K562 (cell line): ENCODE measurements at regions not wholly inside any gene's neighbourhood (a gene's known extent, or its start where the extent isn't known, plus 50 kb on each side); places are given as distances from the start of the nearest gene placed in this dataset.

Source experiments
- ATAC-seq: fragments of 200-7000 bp; cut with Tn5 transposase; 3 replicates; pipeline ENCODE4 v1.9.1; 2020; ENCODE audit warnings: moderate library complexity
- BruUV-seq: library from RNA; stranded (reverse); fragments of 400-500 nt; replicated peaks from 2 replicates; lab custom pipeline; 2021; lab: Mats Ljungman, UMichigan
- CTCF ChIA-PET: fragments of 300-600 bp; formaldehyde crosslinking; extraction: SDS; loops from one replicate; lab custom pipeline; 2021; ENCODE audit warnings: low intra/inter-chr PET ratio; lab: Yijun Ruan, JAX
- POLR2A ChIA-PET: fragments of 300-600, 350-650 bp; sonication (Branson Sonifier 250); formaldehyde crosslinking; extraction: SDS; loops from one replicate; lab custom pipeline; 2021; ENCODE audit warnings: antibody characterized with exemption, inconsistent platforms; lab: Yijun Ruan, JAX
- DNase-seq, 4 experiments: peaks; one replicate each; pipeline versions ENCODE4 v3.0.0 to v3.0.0-alpha.2; 2011 to 2018; ENCODE audit warnings: low spot score in 3 of 4, mixed read lengths in 3 of 4; ENCODE audit errors: extremely low read depth in 1 of 4
- FAIRE-seq: peaks from 2 replicates; lab custom pipeline; 2011; peaks lifted over from hg19 to GRCh38; lab: Jason Lieb, UNC
- H2AFZ ChIP-seq: 2 replicates; pipeline ENCODE4 v1.6.0; 2011; ENCODE audit warnings: low read depth, low read length, control low read depth, inconsistent platforms
- H3K27ac ChIP-seq: fragments of 200-600 bp; 3 replicates; pipeline ENCODE4 v1.8.0; 2011; ENCODE audit warnings: low read depth, mild to moderate bottlenecking, control low read depth, inconsistent platforms, low read length, moderate library complexity, mixed read lengths; ENCODE audit errors: extremely low read depth
- H3K27me3 ChIP-seq, 2 experiments: fragments of 300-600 bp in 1 of 2; 2 replicates in 1 of 2; 3 replicates in 1 of 2; pipeline versions ENCODE4 v1.6.0 to v1.8.0; 2011; ENCODE audit warnings: inconsistent platforms in 2 of 2, low read length in 2 of 2, mild to moderate bottlenecking in 1 of 2, mixed read lengths in 1 of 2, moderate library complexity in 1 of 2; ENCODE audit not compliant: control insufficient read depth in 2 of 2, insufficient read depth in 2 of 2
- H3K36me3 ChIP-seq: fragments of 300-600 bp; 3 replicates; pipeline ENCODE4 v1.8.0; 2011; ENCODE audit warnings: mild to moderate bottlenecking, low read length, inconsistent platforms; ENCODE audit not compliant: control insufficient read depth, insufficient read depth
- H3K4me1 ChIP-seq, 2 experiments: fragments of 200-600 bp in 1 of 2; replicated peaks in 1 of 2; 2 replicates in 1 of 2; 3 replicates in 1 of 2; pipeline versions ENCODE4 v1.5.1 to v1.8.0; 2011; ENCODE audit warnings: inconsistent platforms in 2 of 2, low read length in 2 of 2, mild to moderate bottlenecking in 1 of 2, mixed read lengths in 1 of 2, moderate library complexity in 1 of 2; ENCODE audit not compliant: control insufficient read depth in 2 of 2, insufficient read depth in 2 of 2
- H3K4me2 ChIP-seq: 2 replicates; pipeline ENCODE4 v1.6.1; 2011; ENCODE audit warnings: low read length, control low read depth, inconsistent platforms, mixed read lengths; ENCODE audit not compliant: insufficient read depth
- H3K4me3 ChIP-seq: fragments of 200-600 bp; sonication (generic), shearing (Covaris generic); 2 replicates; pipeline ENCODE4 v1.5.1; 2016; ENCODE audit warnings: control low read depth, inconsistent platforms
- H3K79me2 ChIP-seq: fragments of 200-600 bp; 3 replicates; pipeline ENCODE4 v1.8.0; 2011; ENCODE audit warnings: low read length, inconsistent platforms; ENCODE audit not compliant: control insufficient read depth, insufficient read depth
- H3K9ac ChIP-seq, 2 experiments: 2 replicates each; pipeline versions ENCODE4 v1.6.0 to v1.6.1; 2011; ENCODE audit warnings: low read depth in 2 of 2, low read length in 2 of 2, control low read depth in 1 of 2, inconsistent platforms in 1 of 2, mild to moderate bottlenecking in 1 of 2, mixed read lengths in 1 of 2; ENCODE audit not compliant: insufficient read depth in 1 of 2
- H3K9me1 ChIP-seq: one replicate; pipeline ENCODE4 v1.6.0; 2011; ENCODE audit warnings: inconsistent platforms, mild to moderate bottlenecking, low read length, moderate library complexity; ENCODE audit not compliant: control insufficient read depth, insufficient read depth
- H3K9me3 ChIP-seq: replicated peaks from 2 replicates; pipeline ENCODE4 v1.5.1; 2011; ENCODE audit warnings: low read depth, low read length, inconsistent platforms; ENCODE audit not compliant: control insufficient read depth, insufficient read depth
- H4K20me1 ChIP-seq: replicated peaks from 2 replicates; pipeline ENCODE4 v1.6.1; 2011; ENCODE audit warnings: low read length, inconsistent platforms, mixed read lengths; ENCODE audit not compliant: control insufficient read depth, insufficient read depth
- KLF13 ChIP-seq: fragments of 450-650 bp; IDR thresholded peaks from 2 replicates; pipeline ENCODE4 v1.6.1; 2016; ENCODE audit warnings: missing genetic modification characterization, low read depth, mild to moderate bottlenecking, missing compliant biosample characterization, moderate library complexity, borderline replicate concordance
- POLR2A ChIP-seq: fragments of 450-650 bp; conservative IDR thresholded peaks from 2 replicates; pipeline ENCODE4 v1.6.1; 2016
- SP1 ChIP-seq: sonication (generic); formaldehyde crosslinking; IDR thresholded peaks from 2 replicates; pipeline ENCODE4 v1.8.1; 2022; ENCODE audit warnings: mild to moderate bottlenecking, missing genetic modification reagents
- TAF7 ChIP-seq: fragments of 450-650 bp; IDR thresholded peaks from 2 replicates; pipeline ENCODE4 v1.6.1; 2016; ENCODE audit warnings: missing genetic modification characterization, missing compliant biosample characterization
- XRCC5 ChIP-seq: fragments of 200-400 bp; formaldehyde crosslinking; IDR thresholded peaks from 2 replicates; pipeline ENCODE4 v1.6.1; 2017; ENCODE audit warnings: low read depth, mild to moderate bottlenecking, low read length
- ZNF140 ChIP-seq: fragments of 250-450 bp; sonication (Bioruptor Pico); IDR thresholded peaks from 2 replicates; pipeline ENCODE4 v1.8.0; 2021; ENCODE audit warnings: moderate library complexity, mild to moderate bottlenecking, inconsistent platforms
- WGBS: fragments of 100-300 bp; shearing (Covaris generic); methylation state at CpG from one replicate; pipeline ENCODE4 v1.1.6; 2016; ENCODE audit warnings: low coverage, mixed read lengths; ENCODE audit not compliant: insufficient coverage; ENCODE audit errors: missing lambda C conversion rate; 5-methylcytosine and 5-hydroxymethylcytosine counted together
- in situ Hi-C: fragments of 300-500 bp; cut with MboI; formaldehyde crosslinking; loops from 4 replicates; pipeline ENCODE4 v1.15.0; 2018; ENCODE audit warnings: inconsistent platforms, mixed read lengths
- intact Hi-C: fragments of 100-400 bp; cut with micrococcal nuclease; formaldehyde crosslinking; loops from 2 replicates; pipeline ENCODE4 v1.14.2; 2022
- TF ChIP-seq, protein P1 (sequence below): fragments of 250-450 bp; sonication (Bioruptor Pico); IDR thresholded peaks from 2 replicates; pipeline ENCODE4 v1.8.0; 2022; ENCODE audit warnings: inconsistent platforms, mild to moderate bottlenecking, moderate library complexity, borderline replicate concordance
- TF ChIP-seq, protein P2 (sequence below): fragments of 250-450 bp; sonication (Bioruptor Pico); IDR thresholded peaks from 2 replicates; pipeline ENCODE4 v1.5.0; 2022; ENCODE audit warnings: mild to moderate bottlenecking
- TF ChIP-seq, protein P3 (sequence below): sonication (generic); formaldehyde crosslinking; IDR thresholded peaks from 2 replicates; pipeline ENCODE4 v1.8.1; 2023; ENCODE audit warnings: mild to moderate bottlenecking, missing genetic modification reagents, moderate library complexity

DNA sequence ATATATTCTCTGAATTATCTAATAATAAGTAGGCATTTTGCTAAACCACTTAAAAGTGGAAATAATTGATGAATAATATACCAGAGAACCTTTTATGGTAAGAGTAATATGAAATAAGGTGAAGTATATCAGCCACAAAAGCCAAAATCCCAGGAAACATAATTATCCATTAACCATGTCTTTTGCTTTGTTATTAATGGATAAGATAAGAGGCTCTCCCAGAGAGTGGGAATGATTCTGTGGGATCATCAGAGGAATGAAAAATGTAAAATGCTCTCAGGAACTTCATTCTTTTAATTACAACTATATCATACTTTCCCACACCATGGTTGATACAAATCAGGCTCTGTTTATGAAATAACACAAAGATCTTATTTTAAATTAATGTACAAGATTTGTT, 391.7 kb upstream of the FZD8 start:
- TF ChIP-seq, protein P1, sequence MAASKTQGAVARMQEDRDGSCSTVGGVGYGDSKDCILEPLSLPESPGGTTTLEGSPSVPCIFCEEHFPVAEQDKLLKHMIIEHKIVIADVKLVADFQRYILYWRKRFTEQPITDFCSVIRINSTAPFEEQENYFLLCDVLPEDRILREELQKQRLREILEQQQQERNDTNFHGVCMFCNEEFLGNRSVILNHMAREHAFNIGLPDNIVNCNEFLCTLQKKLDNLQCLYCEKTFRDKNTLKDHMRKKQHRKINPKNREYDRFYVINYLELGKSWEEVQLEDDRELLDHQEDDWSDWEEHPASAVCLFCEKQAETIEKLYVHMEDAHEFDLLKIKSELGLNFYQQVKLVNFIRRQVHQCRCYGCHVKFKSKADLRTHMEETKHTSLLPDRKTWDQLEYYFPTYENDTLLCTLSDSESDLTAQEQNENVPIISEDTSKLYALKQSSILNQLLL (CRISPR knock-in tag) = no peak
- Histone ChIP-seq H3K27ac (no peak overlapping the region), H3K9me3 (no peaks in the 10 kb centered on the region), H3K9me1 (no peaks in the 10 kb centered on the region), H3K9ac (no peak overlapping the region), H3K79me2 (no peaks in the 10 kb centered on the region), H3K4me3 (no peak overlapping the region), H3K36me3 (no peaks in the 10 kb centered on the region), H2AFZ (no peak overlapping the region), H3K4me2 (no peak overlapping the region), H3K4me1 (no peaks in the 10 kb centered on the region), H3K27me3 (no peaks in the 10 kb centered on the region), H4K20me1 (no peaks in the 10 kb centered on the region)
- ChIA-PET CTCF (no interaction called here), POLR2A (no interaction called here)
- no TSS peak for BruUV-seq
- in situ Hi-C loops = no loop called here
- intact Hi-C loops = no loop called here
- DNase-seq = no peak
- no peak for ATAC-seq
- FAIRE-seq = no peak

DNA sequence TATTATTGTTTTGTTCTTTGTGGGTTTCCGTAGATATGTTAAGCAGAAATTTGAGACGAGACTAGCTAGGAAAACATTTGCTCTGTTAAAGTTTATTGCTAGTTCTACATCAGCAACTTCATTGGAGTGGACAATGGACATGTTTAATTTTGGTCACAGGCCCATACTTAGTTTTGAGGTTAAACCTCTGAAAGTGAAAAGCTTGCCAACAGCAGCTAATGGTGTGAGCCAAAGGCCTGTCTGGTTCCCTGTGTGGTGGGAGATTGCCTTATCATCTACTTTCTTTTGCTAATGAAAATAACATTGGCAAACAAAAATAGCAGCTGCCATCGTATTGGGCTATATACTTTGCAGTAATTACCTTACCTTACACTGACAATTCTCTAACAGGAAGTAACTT, 388.4 kb upstream of the FZD8 start:
- in situ Hi-C loops = no loop called here
- Histone ChIP-seq H3K4me3 (no peak overlapping the region), H3K4me2 (no peak overlapping the region), H3K9ac (no peak overlapping the region), H3K9me3 (no peaks in the 10 kb centered on the region), H3K27ac (no peak overlapping the region), H4K20me1 (no peaks in the 10 kb centered on the region), H3K27me3 (no peaks in the 10 kb centered on the region), H3K36me3 (no peaks in the 10 kb centered on the region), H2AFZ (no peak overlapping the region), H3K4me1 (no peaks in the 10 kb centered on the region), H3K9me1 (no peaks in the 10 kb centered on the region), H3K79me2 (no peaks in the 10 kb centered on the region)
- WGBS = 2% methylated on average over 3 of the region's 3 CpGs
- POLR2A ChIA-PET = no interaction called here
- DNase-seq = no peak
- no TSS peak for BruUV-seq
- TF ChIP-seq SP1 (CRISPR knock-in tag) (no peak), POLR2A (no peak), ZNF140 (CRISPR knock-in tag) (no peak), XRCC5 (no peak), TAF7 (tag) (no peak), KLF13 (tag) (no peak)
- TF ChIP-seq, protein P2, sequence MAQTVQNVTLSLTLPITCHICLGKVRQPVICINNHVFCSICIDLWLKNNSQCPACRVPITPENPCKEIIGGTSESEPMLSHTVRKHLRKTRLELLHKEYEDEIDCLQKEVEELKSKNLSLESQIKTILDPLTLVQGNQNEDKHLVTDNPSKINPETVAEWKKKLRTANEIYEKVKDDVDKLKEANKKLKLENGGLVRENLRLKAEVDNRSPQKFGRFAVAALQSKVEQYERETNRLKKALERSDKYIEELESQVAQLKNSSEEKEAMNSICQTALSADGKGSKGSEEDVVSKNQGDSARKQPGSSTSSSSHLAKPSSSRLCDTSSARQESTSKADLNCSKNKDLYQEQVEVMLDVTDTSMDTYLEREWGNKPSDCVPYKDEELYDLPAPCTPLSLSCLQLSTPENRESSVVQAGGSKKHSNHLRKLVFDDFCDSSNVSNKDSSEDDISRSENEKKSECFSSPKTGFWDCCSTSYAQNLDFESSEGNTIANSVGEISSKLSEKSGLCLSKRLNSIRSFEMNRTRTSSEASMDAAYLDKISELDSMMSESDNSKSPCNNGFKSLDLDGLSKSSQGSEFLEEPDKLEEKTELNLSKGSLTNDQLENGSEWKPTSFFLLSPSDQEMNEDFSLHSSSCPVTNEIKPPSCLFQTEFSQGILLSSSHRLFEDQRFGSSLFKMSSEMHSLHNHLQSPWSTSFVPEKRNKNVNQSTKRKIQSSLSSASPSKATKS = no peak
- TF ChIP-seq, protein P3, sequence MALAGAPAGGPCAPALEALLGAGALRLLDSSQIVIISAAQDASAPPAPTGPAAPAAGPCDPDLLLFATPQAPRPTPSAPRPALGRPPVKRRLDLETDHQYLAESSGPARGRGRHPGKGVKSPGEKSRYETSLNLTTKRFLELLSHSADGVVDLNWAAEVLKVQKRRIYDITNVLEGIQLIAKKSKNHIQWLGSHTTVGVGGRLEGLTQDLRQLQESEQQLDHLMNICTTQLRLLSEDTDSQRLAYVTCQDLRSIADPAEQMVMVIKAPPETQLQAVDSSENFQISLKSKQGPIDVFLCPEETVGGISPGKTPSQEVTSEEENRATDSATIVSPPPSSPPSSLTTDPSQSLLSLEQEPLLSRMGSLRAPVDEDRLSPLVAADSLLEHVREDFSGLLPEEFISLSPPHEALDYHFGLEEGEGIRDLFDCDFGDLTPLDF (CRISPR knock-in tag) = no peak
- no peak for FAIRE-seq
- CTCF ChIA-PET = no interaction called here
- intact Hi-C loops = no loop called here
- no peak for ATAC-seq
